Urinary bladder (tissue), 3 donors: ENCODE measurements at regions not wholly inside any gene's neighbourhood (a gene's known extent, or its start where the extent isn't known, plus 50 kb on each side); places are given as distances from the start of the nearest gene placed in this dataset.
A peak's percentile ranks its signal among the peaks of the same experiment; 100 is the strongest.
"Not testable (repeated sequence)": the region's sequence is repeated elsewhere in the genome, so short reads cannot be mapped to it uniquely, and the experiment has no call there.

ENCODE experiments used
- DNase-seq: peaks from one replicate; pipeline ENCODE4 v3.0.0-alpha.2; 2015; ENCODE audit errors: extremely low spot score
- H3K27ac ChIP-seq: one replicate; pipeline ENCODE4 v1.5.1; 2013; ENCODE audit warnings: low read depth, mild to moderate bottlenecking, moderate library complexity
- H3K36me3 ChIP-seq: one replicate; pipeline ENCODE4 v1.6.1; 2013; ENCODE audit warnings: mild to moderate bottlenecking, moderate library complexity; ENCODE audit not compliant: insufficient read depth
- H3K4me1 ChIP-seq: one replicate; pipeline ENCODE4 v1.6.1; 2013; ENCODE audit warnings: mild to moderate bottlenecking, moderate library complexity; ENCODE audit not compliant: insufficient read depth
- H3K4me3 ChIP-seq: one replicate; pipeline ENCODE4 v1.5.1; 2013; ENCODE audit warnings: low read depth, low read length
- WGBS: extraction: QIAGEN DNeasy Blood & Tissue Kit; methylation state at CpG from one replicate; pipeline ENCODE4 v1.1.7; 2013; 5-methylcytosine and 5-hydroxymethylcytosine counted together
- donor health status: healthy with polysubstance abuse.
- donor health status: healthy.

- Histone ChIP-seq H3K27ac (no peak overlapping the region), H3K4me3 (no peak overlapping the region), H3K36me3 (no peaks in the 10 kb centered on the region), H3K4me1 (no peaks in the 10 kb centered on the region)
- WGBS: 69% methylated on average over 1 of the region's 1 CpG
- no peak for DNase-seq
Measured at GRCh38 chr12:24360057-24360456, 410.6 kb upstream of the SOX5 start.

GRCh38 chr12:24359418-24359817 is 409.9 kb upstream of the SOX5 start:
- DNase-seq: no peak
- WGBS: 58% methylated on average over 1 of the region's 1 CpG
- H3K27ac ChIP-seq: no peak overlapping the region
- no peaks in the 10 kb centered on the region for H3K4me1 ChIP-seq
- H3K36me3 ChIP-seq: no peaks in the 10 kb centered on the region
- H3K4me3 ChIP-seq: no peak overlapping the region

GRCh38 chr12:24356240-24356804 is 406.9 kb upstream of the SOX5 start:
- WGBS: 93% methylated on average over 3 of the region's 3 CpGs
- H3K36me3 ChIP-seq: no peaks in the 10 kb centered on the region
- H3K4me3 ChIP-seq: no peak overlapping the region
- DNase-seq: no peak
- no peaks in the 10 kb centered on the region for H3K4me1 ChIP-seq
- no peak overlapping the region for H3K27ac ChIP-seq

GRCh38 chr12:24352363-24352762 is 402.9 kb upstream of the SOX5 start:
- H3K4me3 ChIP-seq: no peak overlapping the region
- no peak for DNase-seq

GRCh38 chr12:24349051-24349799 is 399.8 kb upstream of the SOX5 start:
- no peak for DNase-seq
- Histone ChIP-seq H3K27ac (no peak overlapping the region), H3K4me1 (no peaks in the 10 kb centered on the region), H3K4me3 (no peak overlapping the region), H3K36me3 (no peaks in the 10 kb centered on the region)
- 95% methylated on average over 4 of the region's 4 CpGs for WGBS

More at GRCh38 chr12:24352363-24352762, 402.9 kb upstream of the SOX5 start:
- H3K36me3 ChIP-seq: no peaks in the 10 kb centered on the region
- no peaks in the 10 kb centered on the region for H3K4me1 ChIP-seq
- no peak overlapping the region for H3K27ac ChIP-seq
- 96% methylated on average over 5 of the region's 5 CpGs for WGBS

GRCh38 chr12:24348180-24348579 is 398.7 kb upstream of the SOX5 start:
- H3K36me3 ChIP-seq, H3K4me1 ChIP-seq, DNase-seq, H3K27ac ChIP-seq, H3K4me3 ChIP-seq: not testable (repeated sequence)
- WGBS: 87% methylated on average over 5 of the region's 5 CpGs

GRCh38 chr12:24328261-24328660 is 378.8 kb upstream of the SOX5 start:
- DNase-seq: no peak
- no peaks in the 10 kb centered on the region for H3K4me1 ChIP-seq
- H3K36me3 ChIP-seq: no peaks in the 10 kb centered on the region
- no peak overlapping the region for H3K4me3 ChIP-seq
- no peak overlapping the region for H3K27ac ChIP-seq

GRCh38 chr12:24325331-24325730 is 375.9 kb upstream of the SOX5 start:
- WGBS: 71% methylated on average over 3 of the region's 3 CpGs

GRCh38 chr12:24307716-24308335 is 358.4 kb upstream of the SOX5 start:
- DNase-seq: peak; percentile 2
- Histone ChIP-seq H3K36me3 (no peaks in the 10 kb centered on the region), H3K4me1 (peaks cover 2% of the 10 kb centered on the region), H3K27ac (no peak overlapping the region), H3K4me3 (no peak overlapping the region)
- WGBS: 85% methylated on average over 6 of the region's 6 CpGs

More at GRCh38 chr12:24325331-24325730, 375.9 kb upstream of the SOX5 start:
- Histone ChIP-seq H3K4me3 (no peak overlapping the region), H3K27ac (no peak overlapping the region), H3K36me3 (no peaks in the 10 kb centered on the region), H3K4me1 (no peaks in the 10 kb centered on the region)
- no peak for DNase-seq

- H3K36me3 ChIP-seq: no peaks in the 10 kb centered on the region
- H3K27ac ChIP-seq: no peak overlapping the region
- DNase-seq: no peak
- H3K4me1 ChIP-seq: peaks cover 2% of the 10 kb centered on the region
- WGBS: 92% methylated on average over 2 of the region's 3 CpGs
- no peak overlapping the region for H3K4me3 ChIP-seq
Measured at GRCh38 chr12:24307153-24307552, 357.7 kb upstream of the SOX5 start.

GRCh38 chr12:24306001-24306400 is 356.5 kb upstream of the SOX5 start:
- Histone ChIP-seq H3K4me3 (no peak overlapping the region), H3K4me1 (peaks cover 2% of the 10 kb centered on the region), H3K36me3 (no peaks in the 10 kb centered on the region), H3K27ac (no peak overlapping the region)
- no peak for DNase-seq
- WGBS: 90% methylated on average over 6 of the region's 6 CpGs

- peaks cover 2% of the 10 kb centered on the region for H3K4me1 ChIP-seq
- no peak for DNase-seq
- no peaks in the 10 kb centered on the region for H3K36me3 ChIP-seq
- H3K27ac ChIP-seq: no peak overlapping the region
- 96% methylated on average over 4 of the region's 4 CpGs for WGBS
- H3K4me3 ChIP-seq: no peak overlapping the region
Measured at GRCh38 chr12:24304285-24304684, 354.8 kb upstream of the SOX5 start.

- WGBS: 97% methylated on average over 1 of the region's 1 CpG
- H3K27ac ChIP-seq: no peak overlapping the region
- DNase-seq: no peak
- H3K4me1 ChIP-seq: no peaks in the 10 kb centered on the region
- H3K4me3 ChIP-seq: no peak overlapping the region
- no peaks in the 10 kb centered on the region for H3K36me3 ChIP-seq
Measured at GRCh38 chr12:24302708-24303107, 353.2 kb upstream of the SOX5 start.

- WGBS: 77% methylated on average over 5 of the region's 5 CpGs
- no peaks in the 10 kb centered on the region for H3K36me3 ChIP-seq
Measured at GRCh38 chr12:24297516-24297915, 348.0 kb upstream of the SOX5 start.

More at GRCh38 chr12:24297516-24297915, 348.0 kb upstream of the SOX5 start:
- no peak overlapping the region for H3K27ac ChIP-seq
- H3K4me1 ChIP-seq: no peaks in the 10 kb centered on the region
- no peak for DNase-seq
- H3K4me3 ChIP-seq: no peak overlapping the region
